HG03432 (cell line): ENCODE measurements at regions not wholly inside any gene's neighbourhood (a gene's known extent, or its start where the extent isn't known, plus 50 kb on each side); places are given as distances from the start of the nearest gene placed in this dataset.

Experiments
- ATAC-seq: cut with Tn5 transposase; IDR thresholded peaks from one replicate; pipeline ENCODE4 v1.9.1; 2021; ENCODE audit warnings: mild to moderate bottlenecking, moderate library complexity; ENCODE audit not compliant: unreplicated experiment

- ATAC-seq, result no peak
These were observed 495.0 kb upstream of the RGMA start for GRCh38 chr15:93583968-93584367.

GRCh38 chr15:93583552-93583951, 494.5 kb upstream of the RGMA start:
- ATAC-seq, result no peak

- ATAC-seq, result no peak
These were observed 481.5 kb upstream of the RGMA start for GRCh38 chr15:93570527-93570926.

GRCh38 chr15:93566762-93567161, 477.8 kb upstream of the RGMA start:
- ATAC-seq, result no peak

- no peak for ATAC-seq
These were observed 476.2 kb upstream of the RGMA start for GRCh38 chr15:93565201-93565600.

- ATAC-seq, result no peak
These were observed 474.2 kb upstream of the RGMA start for GRCh38 chr15:93563218-93563617.

GRCh38 chr15:93562395-93563123, 473.5 kb upstream of the RGMA start:
- no peak for ATAC-seq

GRCh38 chr15:93557696-93558095, 468.7 kb upstream of the RGMA start:
- ATAC-seq, result no peak

- no peak for ATAC-seq
These were observed 464.3 kb upstream of the RGMA start for GRCh38 chr15:93553167-93553935.

GRCh38 chr15:93543093-93543492, 454.1 kb upstream of the RGMA start:
- no peak for ATAC-seq

- no peak for ATAC-seq
These were observed 438.5 kb upstream of the RGMA start for GRCh38 chr15:93527374-93528050.

- ATAC-seq, result no peak
These were observed 435.4 kb upstream of the RGMA start for GRCh38 chr15:93524432-93524831.

- ATAC-seq, result no peak
These were observed 434.5 kb upstream of the RGMA start for GRCh38 chr15:93523481-93523880.

- ATAC-seq, result no peak
These were observed 431.2 kb upstream of the RGMA start for GRCh38 chr15:93520206-93520605.

- no peak for ATAC-seq
These were observed 430.6 kb upstream of the RGMA start for GRCh38 chr15:93519599-93519998.

- ATAC-seq, result no peak
These were observed 428.2 kb upstream of the RGMA start for GRCh38 chr15:93517176-93517575.

GRCh38 chr15:93515256-93516051, 426.4 kb upstream of the RGMA start:
- no peak for ATAC-seq

- no peak for ATAC-seq
These were observed 417.6 kb upstream of the RGMA start for GRCh38 chr15:93506646-93507045.

GRCh38 chr15:93505506-93505905, 416.5 kb upstream of the RGMA start:
- no peak for ATAC-seq

- ATAC-seq, result no peak
These were observed 412.9 kb upstream of the RGMA start for GRCh38 chr15:93501946-93502345.

GRCh38 chr15:93500155-93500554, 411.1 kb upstream of the RGMA start:
- no peak for ATAC-seq
